ENCODE measurements at regions not wholly inside any gene's neighbourhood (a gene's known extent, or its start where the extent isn't known, plus 50 kb on each side); places are given as distances from the start of the nearest gene placed in this dataset.

DNA sequence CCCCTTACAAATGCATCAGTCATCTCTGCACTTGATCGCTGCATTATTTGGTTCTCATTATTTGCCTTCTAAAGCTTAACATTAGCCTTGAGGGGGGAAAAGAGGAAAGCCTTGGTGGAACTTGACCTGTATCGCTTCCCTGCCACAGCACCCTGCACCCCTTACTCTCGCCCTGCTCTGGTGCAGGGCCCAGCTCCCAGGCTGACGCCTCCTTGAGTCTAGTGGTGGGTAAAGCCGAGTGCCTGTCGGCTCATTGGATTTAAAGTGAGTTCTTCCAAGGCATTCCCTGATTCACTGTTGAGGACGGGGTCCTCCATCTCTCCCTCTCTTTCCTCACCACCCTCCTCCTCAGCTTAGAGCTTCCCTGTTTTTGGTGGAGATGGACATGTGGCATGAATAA lies 145.0 kb upstream of the GYPC start:
- ChIA-PET POLR2A (no interaction called here), CTCF (ENCODE audit: low intra/inter-chr PET ratio, low total read pairs) (no interaction called here)
- TF ChIP-seq ZNF674 (CRISPR knock-in tag; IDR thresholded peaks at IDR 0.05; ENCODE audit: low read depth) (no peak), ZNF501 (CRISPR knock-in tag; IDR thresholded peaks at IDR 0.05) (no peak), TARDBP (CRISPR knock-in tag; IDR thresholded peaks at IDR 0.05) (no peak), ZSCAN20 (CRISPR knock-in tag; IDR thresholded peaks at IDR 0.05; ENCODE audit: borderline replicate concordance) (no peak), U2AF2 (IDR thresholded peaks at IDR 0.05; ENCODE audit: low read depth, low read length) (no peak), ZNF30 (CRISPR knock-in tag; IDR thresholded peaks at IDR 0.05) (no peak), ZNF530 (CRISPR knock-in tag; IDR thresholded peaks at IDR 0.05; ENCODE audit: low read depth) (no peak), NFRKB (IDR thresholded peaks at IDR 0.05) (no peak), ZNF430 (CRISPR knock-in tag; IDR thresholded peaks at IDR 0.05) (no peak), KLF9 (CRISPR knock-in tag; IDR thresholded peaks at IDR 0.05; ENCODE audit: low read depth) (no peak), CREB3 (CRISPR knock-in tag; IDR thresholded peaks at IDR 0.05) (no peak), ZNF225 (CRISPR knock-in tag; IDR thresholded peaks at IDR 0.05) (no peak), AHR (CRISPR knock-in tag; IDR thresholded peaks at IDR 0.05) (no peak), NR2F2 (IDR thresholded peaks at IDR 0.05; ENCODE audit: borderline replicate concordance, low read depth) (no peak), RCOR2 (CRISPR knock-in tag; IDR thresholded peaks at IDR 0.05) (no peak), RFX3 (CRISPR knock-in tag; IDR thresholded peaks at IDR 0.05) (no peak), NFE2L1 (CRISPR knock-in tag; IDR thresholded peaks at IDR 0.05; ENCODE audit: borderline replicate concordance) (no peak)
- Histone ChIP-seq H3K27me3 (ENCODE audit: control insufficient read depth in 1 of 2, insufficient read depth in 2 of 2, low read length in 2 of 2) (no peaks in the 10 kb centered on the region), H4K20me1 (ENCODE audit: insufficient read depth, low read length) (no peaks in the 10 kb centered on the region), H3K9me3 (ENCODE audit: low read length) (no peaks in the 10 kb centered on the region), H3K36me3 (replicated peaks in 1 of 2; ENCODE audit: control insufficient read depth in 1 of 2, insufficient read depth in 2 of 2, low read length in 2 of 2) (no peaks in the 10 kb centered on the region), H3K9ac (ENCODE audit: insufficient read depth, low read depth, low read length) (no peak overlapping the region), H3K27ac (ENCODE audit: extremely low read length, insufficient read depth, low read length) (no peak overlapping the region), H3K79me2 (ENCODE audit: insufficient read depth, low read length) (no peaks in the 10 kb centered on the region), H3K4me1 (ENCODE audit: insufficient read depth, low read length) (peaks cover 11% of the 10 kb centered on the region), H3K4me2 (ENCODE audit: low read depth, low read length) (no peak overlapping the region), H3K4me3 (replicated peaks in 1 of 3; ENCODE audit: insufficient read depth in 1 of 3, low read depth in 2 of 3, low read length in 3 of 3) (no peak overlapping the region), H2AFZ (ENCODE audit: low read length) (no peak overlapping the region)
- WGBS (ENCODE audit: low lambda C conversion rate) = 22% methylated on average over 7 of the region's 7 CpGs
- intact Hi-C loops (cut with micrococcal nuclease; ENCODE audit: unreplicated experiment) (no loop called here), in situ Hi-C loops (cut with HindIII; ENCODE audit: extremely low pct_ligation_motif_present, low pct_unique_long_range_greater_than_20kb) (no loop called here)
- no peak for ATAC-seq
- FAIRE-seq = no peak
- BruUV-seq (replicated peaks) = no TSS peak
- DNase-seq (ENCODE audit: low spot score) = no peak

All from HepG2 (cell line).